ENCODE measurements at regions not wholly inside any gene's neighbourhood (a gene's known extent, or its start where the extent isn't known, plus 50 kb on each side); places are given as distances from the start of the nearest gene placed in this dataset.

GRCh38 chr17:79243603-79243990 lies 169.0 kb downstream of the ENGASE start:
- Histone ChIP-seq H3K4me2 (no peak overlapping the region), H3K4me1 (no peaks in the 10 kb centered on the region), H3K4me3 (no peak overlapping the region), H3K27ac (no peak overlapping the region), H3K9me3 (no peaks in the 10 kb centered on the region)
- ChIA-PET CTCF (interaction anchor here (0.6 to 2.0 kb wide), 2 partner anchors 156 to 159 kb away, joined by 3 to 4 read pairs; no protein-coding TSS in a partner anchor), POLR2A (no interaction called here)
- ATAC-seq (no peak), FAIRE-seq (no peak), DNase-seq (ENCODE audit: low read depth in 1 of 2, low spot score in 1 of 2) (no peak)
- no peak for TF ChIP-seq ZFP36 (IDR thresholded peaks at IDR 0.05; ENCODE audit: borderline replicate concordance, partially characterized antibody)
- no peak for TF ChIP-seq NR3C1 (IDR thresholded peaks at IDR 0.05)
- no peak for TF ChIP-seq NFE2L2 (conservative IDR thresholded peaks at IDR 0.05; ENCODE audit: low read length)
- no peak for TF ChIP-seq EHMT2 (IDR thresholded peaks at IDR 0.05; ENCODE audit: low read depth)
- TF ChIP-seq JUN (IDR thresholded peaks at IDR 0.05): no peak
- no peak for TF ChIP-seq CBX2 (IDR thresholded peaks at IDR 0.05; ENCODE audit: borderline replicate concordance, low read depth)
- TF ChIP-seq ZNF302 (CRISPR knock-in tag; IDR thresholded peaks at IDR 0.05): no peak
- TF ChIP-seq RCOR1 (IDR thresholded peaks at IDR 0.05; ENCODE audit: low read depth, low read length): no peak
- no peak for TF ChIP-seq SREBF2 (IDR thresholded peaks at IDR 0.05)
- no peak for TF ChIP-seq REST (IDR thresholded peaks at IDR 0.05)
- no peak for TF ChIP-seq MAFK (IDR thresholded peaks at IDR 0.05; ENCODE audit: partially characterized antibody)
- no peak for TF ChIP-seq ZC3H11A (IDR thresholded peaks at IDR 0.05)
- no peak for TF ChIP-seq E2F6 (IDR thresholded peaks at IDR 0.05; ENCODE audit: borderline replicate concordance, low read depth)
- no peak for TF ChIP-seq HEYL (CRISPR knock-in tag; IDR thresholded peaks at IDR 0.05)
- TF ChIP-seq RFX5 (IDR thresholded peaks at IDR 0.05): no peak
- TF ChIP-seq MYC (IDR thresholded peaks at IDR 0.05; ENCODE audit: borderline replicate concordance, low read length): no peak
- 99% methylated on average over 4 of the region's 4 CpGs for WGBS (ENCODE audit: missing lambda C conversion rate)

GRCh38 chr17:79242873-79243602 lies 168.4 kb downstream of the ENGASE start:
- Histone ChIP-seq H3K27ac (no peak overlapping the region), H3K9me3 (no peaks in the 10 kb centered on the region), H3K4me2 (no peak overlapping the region), H3K4me1 (no peaks in the 10 kb centered on the region), H3K4me3 (no peak overlapping the region)
- ChIA-PET CTCF (interaction anchor here (0.6 to 2.0 kb wide), 3 partner anchors 18 to 159 kb away, joined by 3 to 4 read pairs (median 4); no protein-coding TSS in a partner anchor), POLR2A (no interaction called here)
- WGBS (ENCODE audit: missing lambda C conversion rate): 67% methylated on average over 10 of the region's 10 CpGs
- DNase-seq (ENCODE audit: low read depth in 1 of 2, low spot score in 1 of 2): no peak
- TF ChIP-seq PBX3 (IDR thresholded peaks at IDR 0.05) (no peak), JUN (IDR thresholded peaks at IDR 0.05) (no peak), EHF (CRISPR knock-in tag; IDR thresholded peaks at IDR 0.05) (no peak), PHF8 (IDR thresholded peaks at IDR 0.05; ENCODE audit: borderline replicate concordance, low read depth) (no peak), MAZ (IDR thresholded peaks at IDR 0.05; ENCODE audit: borderline replicate concordance, low read depth, low read length) (no peak), HEYL (CRISPR knock-in tag; IDR thresholded peaks at IDR 0.05) (no peak), FOSB (CRISPR knock-in tag; IDR thresholded peaks at IDR 0.05) (no peak), TP53 (CRISPR knock-in tag; IDR thresholded peaks at IDR 0.05) (no peak), ELK1 (IDR thresholded peaks at IDR 0.05; ENCODE audit: low read depth, low read length) (no peak)
- ATAC-seq: no peak
- FAIRE-seq: no peak

All from A549 (cell line).